Natural killer cell treated with Interleukin-12 subunit alpha and Interleukin-12 subunit beta and Interleukin-15 and Interleukin-18, amount 100 ng/mL, for 72 hours (primary cell): ENCODE measurements at regions not wholly inside any gene's neighbourhood (a gene's known extent, or its start where the extent isn't known, plus 50 kb on each side); places are given as distances from the start of the nearest gene placed in this dataset.
"Not testable (repeated sequence)": the region's sequence is repeated elsewhere in the genome, so short reads cannot be mapped to it uniquely, and the experiment has no call there.

Experiments used
- ATAC-seq, 2 donors: fragments of 150-1000 bp; cut with Tn5 transposase in 1 of 2; sonication (Bioruptor Pico), chemical (Tn5 transposase) in 1 of 2; 2 replicates each; pipeline ENCODE4 v1.10.0; 2021
- DNase-seq: peaks from one replicate; pipeline ENCODE4 v3.0.0; 2022; ENCODE audit warnings: low spot score
- H3K27ac Mint-ChIP-seq, 2 donors: 1 replicate in 1 of 2; 2 replicates in 1 of 2; pipeline ENCODE4 v1.8.0; 2022; ENCODE audit warnings: mixed read lengths in 2 of 2, mild to moderate bottlenecking in 1 of 2, moderate library complexity in 1 of 2
- H3K27me3 Mint-ChIP-seq, 2 donors: 1 replicate in 1 of 2; 2 replicates in 1 of 2; pipeline ENCODE4 v1.8.0; 2022; ENCODE audit warnings: mixed read lengths in 2 of 2
- H3K36me3 Mint-ChIP-seq: one replicate; pipeline ENCODE4 v1.8.0; 2022; ENCODE audit warnings: mixed read lengths
- H3K4me1 Mint-ChIP-seq, 2 donors: 1 replicate in 1 of 2; 2 replicates in 1 of 2; pipeline ENCODE4 v1.8.0; 2022; ENCODE audit warnings: low read depth in 2 of 2, mixed read lengths in 2 of 2, mild to moderate bottlenecking in 1 of 2
- H3K4me3 Mint-ChIP-seq: one replicate; pipeline ENCODE4 v1.8.0; 2022; ENCODE audit warnings: mixed read lengths
- H3K9me3 Mint-ChIP-seq: 2 replicates; pipeline ENCODE4 v1.8.0; 2022; ENCODE audit warnings: mixed read lengths

DNA sequence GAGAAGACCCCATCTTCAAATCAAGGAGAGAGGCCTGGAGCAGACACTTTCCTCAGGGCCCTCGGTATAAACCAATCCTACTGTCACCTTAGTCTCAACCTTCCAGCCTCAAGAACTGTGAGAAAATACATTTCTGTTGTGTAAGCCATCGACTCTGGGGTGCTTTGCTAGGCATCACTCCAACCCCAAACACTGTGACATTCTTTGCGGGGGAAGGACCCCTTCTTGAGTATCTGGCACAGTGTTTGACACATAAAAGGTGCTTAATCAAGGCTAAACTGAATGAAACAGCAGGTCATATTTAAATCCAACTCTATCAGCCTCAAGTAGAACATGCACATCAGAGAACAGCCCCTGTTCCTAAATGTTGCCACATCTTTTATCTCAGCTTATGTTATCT lies 558.1 kb downstream of the INSC start:
- no peak for DNase-seq
- H3K27me3 Mint-ChIP-seq = peaks cover 0 to 8% of the 10 kb centered on the region in 2 donors
- H3K36me3 Mint-ChIP-seq = no peaks in the 10 kb centered on the region
- peaks cover 4% of the 10 kb centered on the region for H3K9me3 Mint-ChIP-seq
- no peak overlapping the region for H3K4me3 Mint-ChIP-seq
- ATAC-seq = no peak
- no peak overlapping the region for H3K27ac Mint-ChIP-seq
- no peaks in the 10 kb centered on the region for H3K4me1 Mint-ChIP-seq

GRCh38 chr11:15673408-15673831 lies 558.7 kb downstream of the INSC start:
- H3K27ac Mint-ChIP-seq = no peak overlapping the region
- no peaks in the 10 kb centered on the region for H3K4me1 Mint-ChIP-seq
- no peaks in the 10 kb centered on the region for H3K9me3 Mint-ChIP-seq

DNA sequence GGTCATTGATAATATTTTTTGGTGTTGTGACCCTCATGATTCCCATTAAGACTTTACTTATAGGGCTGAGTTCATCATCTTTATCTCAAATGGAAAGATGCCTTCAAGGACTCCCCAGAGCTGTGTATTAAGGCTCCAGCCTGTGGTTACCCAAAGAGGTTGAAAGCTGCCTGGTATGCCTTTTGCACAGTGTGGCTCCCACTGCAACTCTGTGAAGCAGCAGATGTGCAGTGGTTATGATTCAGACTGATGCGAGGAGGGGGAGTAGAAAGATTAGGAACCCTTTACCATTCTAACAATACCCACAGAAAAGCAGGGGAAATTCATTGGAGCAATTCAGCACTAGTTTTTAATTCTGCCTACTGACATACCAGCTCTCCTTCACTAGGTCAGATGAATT lies 560.0 kb downstream of the INSC start:
- DNase-seq = no peak
- Mint-ChIP-seq H3K27me3 (peaks cover 0 to 14% of the 10 kb centered on the region in 2 donors), H3K27ac (no peak overlapping the region), H3K36me3 (no peaks in the 10 kb centered on the region), H3K4me3 (no peak overlapping the region), H3K4me1 (no peaks in the 10 kb centered on the region), H3K9me3 (peaks cover 4% of the 10 kb centered on the region)
- no peak for ATAC-seq

More at GRCh38 chr11:15673408-15673831, 558.7 kb downstream of the INSC start:
- ATAC-seq (no peak), DNase-seq (no peak)
- no peak overlapping the region for H3K4me3 Mint-ChIP-seq
- peaks cover 0 to 9% of the 10 kb centered on the region in 2 donors for H3K27me3 Mint-ChIP-seq
- H3K36me3 Mint-ChIP-seq = no peaks in the 10 kb centered on the region

DNA sequence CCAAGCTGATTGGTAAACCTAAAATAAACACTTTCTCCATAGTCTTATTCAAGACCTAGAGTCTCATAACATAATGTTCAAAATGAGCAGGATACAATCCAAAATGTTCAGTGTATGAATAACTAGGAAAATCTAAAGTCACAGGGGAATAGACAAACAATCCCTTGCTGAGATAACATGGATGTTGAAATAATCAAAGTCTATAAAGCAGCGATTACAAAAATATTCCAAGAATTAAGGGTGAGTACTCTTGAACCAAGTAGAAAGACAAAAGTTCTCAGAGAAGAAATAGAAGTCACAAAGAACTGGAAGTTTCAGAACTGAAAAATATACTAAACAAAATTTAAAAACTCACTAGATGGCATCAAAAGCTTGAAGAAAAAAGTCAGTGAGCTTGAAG lies 561.0 kb downstream of the INSC start:
- ATAC-seq (no peak), DNase-seq (no peak)
- H3K4me3 Mint-ChIP-seq = no peak overlapping the region
- no peaks in the 10 kb centered on the region for H3K4me1 Mint-ChIP-seq
- peaks cover 0 to 6% of the 10 kb centered on the region in 2 donors for H3K27me3 Mint-ChIP-seq
- no peaks in the 10 kb centered on the region for H3K36me3 Mint-ChIP-seq
- H3K27ac Mint-ChIP-seq = no peak overlapping the region
- H3K9me3 Mint-ChIP-seq = peaks cover 4% of the 10 kb centered on the region

- DNase-seq (no peak), ATAC-seq (no peak)
- Mint-ChIP-seq H3K36me3 (no peaks in the 10 kb centered on the region), H3K27me3 (peaks cover 0 to 6% of the 10 kb centered on the region in 2 donors), H3K4me1 (no peaks in the 10 kb centered on the region), H3K27ac (no peak overlapping the region), H3K4me3 (no peak overlapping the region), H3K9me3 (peaks cover 4% of the 10 kb centered on the region)
Observed at GRCh38 chr11:15677181-15677580, 562.5 kb downstream of the INSC start.

DNA sequence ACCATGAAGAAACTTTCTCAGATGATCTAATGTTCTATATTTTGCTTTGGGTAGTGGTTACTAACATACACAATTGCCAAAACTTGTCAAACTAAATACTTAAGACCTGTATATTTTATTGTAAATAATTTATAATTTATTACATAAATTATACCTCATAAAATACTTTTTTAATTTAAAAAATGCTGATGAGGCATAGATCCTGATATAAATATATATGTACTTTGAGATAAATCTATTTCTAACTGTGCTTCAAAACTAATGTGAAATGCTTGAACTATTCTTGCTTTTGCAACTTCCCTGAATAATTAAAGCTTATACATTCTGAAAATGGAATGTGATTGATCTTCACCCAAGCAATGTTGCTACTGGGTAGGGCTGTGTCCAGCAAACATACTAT lies 568.8 kb downstream of the INSC start:
- no peaks in the 10 kb centered on the region for H3K4me1 Mint-ChIP-seq
- no peak overlapping the region for H3K4me3 Mint-ChIP-seq
- DNase-seq = no peak

DNA sequence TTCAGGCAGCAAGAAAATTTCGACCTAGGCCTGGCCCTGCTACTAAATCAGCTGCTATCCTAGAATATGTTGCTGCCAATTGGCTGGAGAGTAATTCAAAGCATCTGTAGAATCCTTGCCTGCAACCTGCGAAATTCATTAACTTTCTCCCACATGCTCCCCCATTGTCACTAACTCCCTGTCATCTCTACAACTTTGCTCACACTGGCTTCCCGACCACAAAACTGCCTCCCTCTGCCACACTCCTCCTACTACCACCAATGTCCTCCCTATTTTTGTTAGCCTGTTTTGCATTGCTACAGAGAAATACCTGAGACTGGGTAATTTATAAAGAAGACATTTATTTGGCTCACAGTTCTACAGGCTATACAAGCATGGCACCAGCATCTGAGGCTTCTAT lies 570.6 kb downstream of the INSC start:
- Mint-ChIP-seq H3K27ac (no peak overlapping the region), H3K4me1 (no peaks in the 10 kb centered on the region), H3K27me3 (no peaks in the 10 kb centered on the region), H3K36me3 (no peaks in the 10 kb centered on the region), H3K4me3 (no peak overlapping the region), H3K9me3 (peaks cover 9% of the 10 kb centered on the region)
- DNase-seq = no peak
- no peak for ATAC-seq

More for the DNA sequence above, 568.8 kb downstream of the INSC start:
- Mint-ChIP-seq H3K9me3 (peaks cover 12% of the 10 kb centered on the region), H3K36me3 (no peaks in the 10 kb centered on the region), H3K27ac (no peak overlapping the region), H3K27me3 (peaks cover 0 to 4% of the 10 kb centered on the region in 2 donors)
- ATAC-seq = no peak

DNA sequence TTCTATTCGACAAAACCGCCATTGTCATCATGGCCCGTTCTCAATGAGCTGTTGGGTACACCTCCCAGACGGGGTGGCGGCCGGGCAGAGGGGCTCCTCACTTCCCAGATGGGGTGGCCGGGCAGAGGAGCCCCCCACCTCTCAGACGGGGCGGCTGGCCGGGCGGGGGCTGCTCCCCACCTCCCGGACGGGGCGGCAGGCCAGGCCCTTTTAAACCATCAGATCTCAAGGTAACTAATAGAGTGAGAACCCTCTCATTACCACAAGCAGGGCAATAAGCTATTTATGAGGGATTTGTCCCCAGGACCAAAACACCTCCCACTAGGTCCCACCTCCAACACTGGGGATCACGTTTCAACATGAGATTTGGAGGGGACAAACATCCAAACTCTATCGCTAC lies 571.5 kb downstream of the INSC start:
- not testable (repeated sequence) for H3K27me3 Mint-ChIP-seq, ATAC-seq, H3K4me3 Mint-ChIP-seq, DNase-seq, H3K4me1 Mint-ChIP-seq, H3K27ac Mint-ChIP-seq, H3K36me3 Mint-ChIP-seq, H3K9me3 Mint-ChIP-seq

GRCh38 chr11:15687342-15687741 lies 572.6 kb downstream of the INSC start:
- DNase-seq (no peak), ATAC-seq (no peak)
- H3K27ac Mint-ChIP-seq = no peak overlapping the region
- H3K27me3 Mint-ChIP-seq = no peaks in the 10 kb centered on the region
- no peaks in the 10 kb centered on the region for H3K36me3 Mint-ChIP-seq
- H3K4me3 Mint-ChIP-seq = no peak overlapping the region
- H3K9me3 Mint-ChIP-seq = peaks cover 9% of the 10 kb centered on the region
- no peaks in the 10 kb centered on the region for H3K4me1 Mint-ChIP-seq

DNA sequence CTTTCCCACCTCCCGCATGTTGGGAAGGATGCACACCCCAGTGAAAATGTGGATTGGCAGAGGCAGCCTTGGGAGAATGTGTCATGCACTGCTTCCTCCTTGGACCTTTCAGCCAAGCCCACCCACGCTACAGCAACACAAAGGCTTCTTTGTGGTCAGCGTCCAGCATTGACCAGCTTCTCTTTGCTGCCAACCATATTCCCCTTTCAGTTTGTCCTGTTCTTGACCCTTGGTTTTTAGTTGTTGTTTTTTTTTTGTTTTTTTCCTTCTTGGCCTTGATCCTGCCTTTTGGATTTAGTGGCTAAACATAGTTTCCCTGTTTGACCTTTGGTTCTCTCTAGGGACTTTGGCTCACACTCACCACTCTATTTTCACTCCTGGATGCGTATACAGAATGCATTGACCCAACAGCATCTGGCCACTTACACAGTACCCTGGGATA lies 573.6 kb downstream of the INSC start:
- peaks cover 9% of the 10 kb centered on the region for H3K9me3 Mint-ChIP-seq
- H3K4me3 Mint-ChIP-seq = no peak overlapping the region
- H3K4me1 Mint-ChIP-seq = no peaks in the 10 kb centered on the region
- DNase-seq = no peak
- no peak for ATAC-seq
- H3K27ac Mint-ChIP-seq = no peak overlapping the region
- H3K36me3 Mint-ChIP-seq = no peaks in the 10 kb centered on the region
- H3K27me3 Mint-ChIP-seq = no peaks in the 10 kb centered on the region

DNA sequence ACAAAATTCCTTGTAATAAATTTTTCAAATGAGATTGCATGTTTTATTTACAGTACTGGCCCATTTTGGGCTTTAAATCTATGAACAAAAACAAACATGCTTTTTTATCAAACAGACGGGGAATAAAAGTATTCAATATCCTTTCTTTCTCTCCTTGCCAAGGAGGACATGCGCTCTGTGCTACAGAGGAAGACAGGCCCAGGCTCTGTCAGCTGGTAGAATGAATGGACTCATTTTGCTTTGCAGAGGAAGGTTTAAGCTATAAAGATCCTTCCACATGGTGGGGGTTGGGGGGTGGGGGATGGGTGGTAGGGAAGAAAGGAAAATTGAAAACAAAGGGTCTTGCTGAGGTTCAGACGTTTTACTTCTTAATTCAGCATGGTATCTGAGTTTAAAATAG lies 575.6 kb downstream of the INSC start:
- Mint-ChIP-seq H3K36me3 (no peaks in the 10 kb centered on the region), H3K27me3 (no peaks in the 10 kb centered on the region), H3K27ac (no peak overlapping the region), H3K4me1 (no peaks in the 10 kb centered on the region), H3K9me3 (peaks cover 4% of the 10 kb centered on the region), H3K4me3 (no peak overlapping the region)
- ATAC-seq (no peak), DNase-seq (no peak)

GRCh38 chr11:15692739-15693138 lies 578.0 kb downstream of the INSC start:
- H3K27ac Mint-ChIP-seq = no peak overlapping the region
- H3K4me1 Mint-ChIP-seq = no peaks in the 10 kb centered on the region
- DNase-seq (no peak), ATAC-seq (peak in 1 of 2 donors; percentile 43)
- H3K36me3 Mint-ChIP-seq = no peaks in the 10 kb centered on the region
- no peaks in the 10 kb centered on the region for H3K27me3 Mint-ChIP-seq
- no peaks in the 10 kb centered on the region for H3K9me3 Mint-ChIP-seq
- no peak overlapping the region for H3K4me3 Mint-ChIP-seq

- Mint-ChIP-seq H3K36me3 (no peaks in the 10 kb centered on the region), H3K27me3 (no peaks in the 10 kb centered on the region), H3K4me3 (no peak overlapping the region), H3K27ac (no peak overlapping the region), H3K9me3 (no peaks in the 10 kb centered on the region), H3K4me1 (no peaks in the 10 kb centered on the region)
- ATAC-seq (no peak), DNase-seq (no peak)
Observed at GRCh38 chr11:15695096-15695721, 580.5 kb downstream of the INSC start.

GRCh38 chr11:15696069-15696468 lies 581.3 kb downstream of the INSC start:
- Mint-ChIP-seq H3K4me3 (no peak overlapping the region), H3K9me3 (no peaks in the 10 kb centered on the region), H3K36me3 (no peaks in the 10 kb centered on the region), H3K27me3 (no peaks in the 10 kb centered on the region), H3K27ac (no peak overlapping the region), H3K4me1 (no peaks in the 10 kb centered on the region)
- ATAC-seq (no peak), DNase-seq (no peak)
